Thyroid gland (tissue), 4 donors: ENCODE measurements at regions not wholly inside any gene's neighbourhood (a gene's known extent, or its start where the extent isn't known, plus 50 kb on each side); places are given as distances from the start of the nearest gene placed in this dataset.

Experiments used
- POLR2A ChIP-seq, 2 donors: fragments of 450-650 bp; IDR thresholded peaks; one replicate each; pipeline ENCODE4 v1.6.1; 2017; ENCODE audit warnings: antibody characterized with exemption in 2 of 2, mild to moderate bottlenecking in 2 of 2, moderate library complexity in 1 of 2
- TF ChIP-seq, protein P1 (sequence below), 6 experiments: fragments of 200-600 bp in 3 of 6; fragments of 450-650 bp in 3 of 6; sonication (generic) in 3 of 6; IDR thresholded peaks; one replicate each; pipeline ENCODE4 v1.5.1; 2016 to 2019; ENCODE audit warnings: antibody characterized with exemption in 6 of 6, mild to moderate bottlenecking in 2 of 6, inconsistent platforms in 1 of 6, moderate library complexity in 1 of 6

DNA sequence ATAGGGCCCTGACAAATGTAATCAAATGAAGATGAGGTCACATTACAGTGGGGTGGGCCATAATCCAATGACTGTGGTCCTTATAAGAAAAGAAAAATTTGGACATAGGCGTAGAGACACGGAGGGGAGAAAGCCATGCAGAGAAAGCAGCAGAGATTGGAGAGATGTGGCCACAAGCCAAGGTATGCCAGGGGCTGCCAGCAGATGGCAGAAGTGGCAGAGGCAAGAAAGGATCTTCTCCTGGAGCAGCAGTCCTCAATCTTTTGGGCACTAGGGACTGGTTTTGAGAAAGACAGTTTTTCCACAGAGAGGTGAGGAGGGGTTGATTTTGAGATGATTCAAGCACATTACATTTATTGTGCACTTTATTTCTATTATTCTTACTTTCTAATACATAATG is 355.1 kb downstream of the NPHP4 start:
- TF ChIP-seq, protein P1, sequence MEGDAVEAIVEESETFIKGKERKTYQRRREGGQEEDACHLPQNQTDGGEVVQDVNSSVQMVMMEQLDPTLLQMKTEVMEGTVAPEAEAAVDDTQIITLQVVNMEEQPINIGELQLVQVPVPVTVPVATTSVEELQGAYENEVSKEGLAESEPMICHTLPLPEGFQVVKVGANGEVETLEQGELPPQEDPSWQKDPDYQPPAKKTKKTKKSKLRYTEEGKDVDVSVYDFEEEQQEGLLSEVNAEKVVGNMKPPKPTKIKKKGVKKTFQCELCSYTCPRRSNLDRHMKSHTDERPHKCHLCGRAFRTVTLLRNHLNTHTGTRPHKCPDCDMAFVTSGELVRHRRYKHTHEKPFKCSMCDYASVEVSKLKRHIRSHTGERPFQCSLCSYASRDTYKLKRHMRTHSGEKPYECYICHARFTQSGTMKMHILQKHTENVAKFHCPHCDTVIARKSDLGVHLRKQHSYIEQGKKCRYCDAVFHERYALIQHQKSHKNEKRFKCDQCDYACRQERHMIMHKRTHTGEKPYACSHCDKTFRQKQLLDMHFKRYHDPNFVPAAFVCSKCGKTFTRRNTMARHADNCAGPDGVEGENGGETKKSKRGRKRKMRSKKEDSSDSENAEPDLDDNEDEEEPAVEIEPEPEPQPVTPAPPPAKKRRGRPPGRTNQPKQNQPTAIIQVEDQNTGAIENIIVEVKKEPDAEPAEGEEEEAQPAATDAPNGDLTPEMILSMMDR (IDR thresholded peaks at IDR 0.05), result peak in 1 of 6 experiments; percentile 17
- TF ChIP-seq POLR2A (IDR thresholded peaks at IDR 0.05), result no peak
